HepG2 (cell line): ENCODE measurements at regions not wholly inside any gene's neighbourhood (a gene's known extent, or its start where the extent isn't known, plus 50 kb on each side); places are given as distances from the start of the nearest gene placed in this dataset.

Experiments used
- MXI1 ChIP-seq: IDR thresholded peaks from 3 replicates; pipeline ENCODE4 v1.6.1; 2012; ENCODE audit warnings: low read depth, low read length, inconsistent platforms, borderline replicate concordance
- NFKB2 ChIP-seq: sonication (generic); formaldehyde crosslinking; IDR thresholded peaks from 2 replicates; pipeline ENCODE4 v1.4.0; 2020; ENCODE audit warnings: missing genetic modification reagents, borderline replicate concordance
- ZNF282 ChIP-seq: fragments of 450-650 bp; IDR thresholded peaks from 2 replicates; pipeline ENCODE4 v1.6.1; 2018; ENCODE audit not compliant: partially characterized antibody
- TF ChIP-seq, protein P1 (sequence below): sonication (generic); formaldehyde crosslinking; IDR thresholded peaks from 2 replicates; pipeline ENCODE4 v1.8.1; 2023; ENCODE audit warnings: missing genetic modification reagents, inconsistent platforms, borderline replicate concordance

DNA sequence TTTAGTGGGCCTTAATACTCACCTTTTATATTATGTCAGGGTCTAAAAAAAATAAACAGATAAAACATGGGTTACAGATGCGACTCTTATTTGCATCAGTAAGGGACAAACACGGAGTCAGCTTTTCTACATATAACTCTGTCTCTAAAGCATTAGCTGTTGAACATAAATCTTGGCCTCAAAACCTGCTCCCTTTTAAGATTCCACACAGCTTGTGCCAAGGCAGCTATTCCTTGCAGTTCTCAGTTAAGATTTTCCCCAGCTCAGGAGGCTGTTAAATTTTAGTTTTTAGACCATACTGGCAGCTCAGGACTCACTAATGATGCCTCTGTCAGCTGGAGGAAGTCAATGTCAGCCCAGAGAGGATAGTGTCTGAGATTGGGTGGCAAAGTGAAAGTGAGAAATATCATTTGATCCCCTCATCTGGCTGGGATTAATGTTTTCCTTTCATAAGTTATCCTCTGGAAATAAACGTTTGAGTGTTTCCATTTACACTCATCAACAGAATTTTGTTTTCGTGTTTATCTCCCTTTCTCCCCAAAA lies 287.5 kb downstream of the ELAVL2 start:
- no peak for TF ChIP-seq NFKB2 (CRISPR knock-in tag)
- TF ChIP-seq MXI1 = no peak
- TF ChIP-seq, protein P1, sequence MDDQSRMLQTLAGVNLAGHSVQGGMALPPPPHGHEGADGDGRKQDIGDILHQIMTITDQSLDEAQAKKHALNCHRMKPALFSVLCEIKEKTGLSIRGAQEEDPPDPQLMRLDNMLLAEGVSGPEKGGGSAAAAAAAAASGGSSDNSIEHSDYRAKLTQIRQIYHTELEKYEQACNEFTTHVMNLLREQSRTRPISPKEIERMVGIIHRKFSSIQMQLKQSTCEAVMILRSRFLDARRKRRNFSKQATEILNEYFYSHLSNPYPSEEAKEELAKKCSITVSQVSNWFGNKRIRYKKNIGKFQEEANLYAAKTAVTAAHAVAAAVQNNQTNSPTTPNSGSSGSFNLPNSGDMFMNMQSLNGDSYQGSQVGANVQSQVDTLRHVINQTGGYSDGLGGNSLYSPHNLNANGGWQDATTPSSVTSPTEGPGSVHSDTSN (CRISPR knock-in tag) = no peak
- no peak for TF ChIP-seq ZNF282
